SJCRH30 (cell line): ENCODE measurements at regions not wholly inside any gene's neighbourhood (a gene's known extent, or its start where the extent isn't known, plus 50 kb on each side); places are given as distances from the start of the nearest gene placed in this dataset.

Source experiments
- DNase-seq, 2 experiments: peaks; one replicate each; pipeline ENCODE4 v3.0.0-alpha.2; 2015 to 2020
- H3K27ac ChIP-seq: fragments of 250-450 bp; sonication (Bioruptor Pico); 2 replicates; pipeline ENCODE4 v1.5.1; 2020; ENCODE audit warnings: mild to moderate bottlenecking, moderate library complexity
- H3K27me3 ChIP-seq: fragments of 250-450 bp; sonication (Bioruptor Pico); 2 replicates; pipeline ENCODE4 v1.5.1; 2020; ENCODE audit warnings: mild to moderate bottlenecking, moderate library complexity
- H3K36me3 ChIP-seq: fragments of 250-450 bp; sonication (Bioruptor Pico); 2 replicates; pipeline ENCODE4 v1.5.1; 2020; ENCODE audit warnings: mild to moderate bottlenecking, moderate library complexity
- H3K4me1 ChIP-seq: fragments of 250-450 bp; sonication (Bioruptor Pico); 2 replicates; pipeline ENCODE4 v1.5.1; 2020; ENCODE audit warnings: mild to moderate bottlenecking, moderate library complexity
- H3K4me3 ChIP-seq: fragments of 250-450 bp; sonication (Bioruptor Pico); 2 replicates; pipeline ENCODE4 v1.5.1; 2020; ENCODE audit warnings: mild to moderate bottlenecking, moderate library complexity
- H3K9me3 ChIP-seq: fragments of 250-450 bp; sonication (Bioruptor Pico); replicated peaks from 2 replicates; pipeline ENCODE4 v1.5.1; 2020; ENCODE audit warnings: mild to moderate bottlenecking, moderate library complexity

DNA sequence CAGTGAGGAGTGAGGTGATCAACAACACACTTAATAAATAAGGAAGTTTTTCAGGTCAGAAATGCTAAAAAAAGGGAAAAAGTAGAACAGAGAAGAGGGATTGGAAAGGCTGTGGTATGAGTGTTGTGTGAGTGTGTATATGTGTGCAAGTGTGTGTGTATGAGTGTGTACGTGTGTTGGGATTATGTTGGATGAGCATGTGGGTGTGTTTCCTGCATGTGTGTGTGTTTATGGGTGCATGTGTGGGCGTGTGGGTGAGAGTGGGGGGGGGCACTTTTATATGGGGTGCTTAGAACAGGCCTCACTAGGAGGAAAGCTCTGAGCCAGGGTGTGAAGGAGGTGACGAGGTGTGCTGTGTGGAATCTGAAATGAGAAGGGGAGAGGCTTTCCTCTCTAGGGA, 116.8 kb upstream of the SLC22A23 start:
- H3K9me3 ChIP-seq, result no peaks in the 10 kb centered on the region
- H3K36me3 ChIP-seq, result no peaks in the 10 kb centered on the region
- no peak for DNase-seq
- no peak overlapping the region for H3K27ac ChIP-seq
- no peak overlapping the region for H3K4me3 ChIP-seq
- H3K27me3 ChIP-seq, result no peaks in the 10 kb centered on the region
- H3K4me1 ChIP-seq, result no peaks in the 10 kb centered on the region

DNA sequence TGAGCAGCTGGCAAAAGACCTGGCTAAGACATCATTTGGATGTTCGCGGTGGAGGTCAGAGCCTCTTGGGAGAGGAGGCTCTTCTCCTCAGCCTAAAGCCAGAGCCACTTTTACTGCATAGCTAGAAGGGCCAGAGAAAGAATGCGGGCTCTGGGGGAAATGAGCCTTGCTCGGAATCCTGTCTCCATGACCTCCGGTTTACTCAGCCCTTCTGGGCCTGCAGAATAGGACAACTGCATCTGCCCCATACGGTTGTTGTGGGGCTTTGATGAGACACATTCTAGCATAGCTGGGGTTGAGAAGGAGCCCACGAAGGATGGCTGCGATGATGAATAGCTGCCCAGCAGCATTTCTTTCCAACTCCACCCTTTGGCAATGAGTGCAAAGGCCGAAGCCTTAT, 115.0 kb upstream of the SLC22A23 start:
- Histone ChIP-seq H3K36me3 (no peaks in the 10 kb centered on the region), H3K27me3 (no peaks in the 10 kb centered on the region)
- no peak for DNase-seq

DNA sequence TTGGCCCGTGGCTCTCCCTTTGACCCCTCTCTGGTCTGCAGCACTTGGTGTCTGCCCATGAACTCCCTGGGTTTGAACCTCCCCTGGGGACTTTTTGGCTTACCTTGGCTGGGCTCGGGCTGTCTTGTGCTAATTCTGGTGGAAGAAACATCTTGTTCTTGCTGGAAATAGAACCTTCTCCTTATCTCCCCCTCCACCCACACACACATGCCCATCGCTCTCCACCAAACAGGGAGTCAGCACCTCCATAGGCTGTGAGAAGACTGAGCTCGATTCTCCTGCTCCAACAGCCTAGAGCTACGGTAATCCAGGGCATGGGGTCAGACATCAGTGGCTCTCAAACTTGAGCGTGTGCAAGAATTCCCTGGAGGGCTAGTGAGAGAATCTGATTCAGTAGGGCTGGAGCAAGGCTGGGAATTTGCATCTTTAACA, 114.4 kb upstream of the SLC22A23 start:
- H3K36me3 ChIP-seq, result no peaks in the 10 kb centered on the region
- H3K27me3 ChIP-seq, result no peaks in the 10 kb centered on the region
- H3K9me3 ChIP-seq, result no peaks in the 10 kb centered on the region
- H3K27ac ChIP-seq, result no peak overlapping the region
- H3K4me1 ChIP-seq, result no peaks in the 10 kb centered on the region
- no peak for DNase-seq
- no peak overlapping the region for H3K4me3 ChIP-seq

More for the DNA sequence above, 115.0 kb upstream of the SLC22A23 start:
- H3K27ac ChIP-seq, result no peak overlapping the region
- H3K4me1 ChIP-seq, result no peaks in the 10 kb centered on the region
- no peak overlapping the region for H3K4me3 ChIP-seq
- H3K9me3 ChIP-seq, result no peaks in the 10 kb centered on the region

DNA sequence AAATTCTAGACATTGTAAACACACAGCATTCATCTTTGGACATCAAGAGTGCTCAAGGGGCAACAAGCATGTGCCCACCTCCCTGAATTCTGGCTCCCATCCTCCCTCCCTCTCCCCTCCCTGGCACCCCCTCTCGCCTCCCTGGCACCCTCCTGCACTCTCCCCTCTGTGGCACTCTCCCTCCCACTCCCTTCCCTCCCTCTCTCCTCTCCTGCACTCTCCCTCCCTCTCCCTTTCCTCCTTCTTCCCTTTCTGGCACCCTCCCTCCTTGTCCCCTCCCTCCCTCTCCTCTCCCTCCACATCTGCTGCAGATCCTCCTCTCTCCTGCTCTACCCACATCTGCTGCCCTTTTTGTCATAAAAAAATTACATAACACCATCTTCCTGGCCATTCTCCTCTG, 113.0 kb upstream of the SLC22A23 start:
- no peaks in the 10 kb centered on the region for H3K27me3 ChIP-seq
- H3K4me3 ChIP-seq, result no peak overlapping the region
- H3K9me3 ChIP-seq, result no peaks in the 10 kb centered on the region
- no peak overlapping the region for H3K27ac ChIP-seq
- no peaks in the 10 kb centered on the region for H3K4me1 ChIP-seq
- DNase-seq, result no peak
- no peaks in the 10 kb centered on the region for H3K36me3 ChIP-seq

DNA sequence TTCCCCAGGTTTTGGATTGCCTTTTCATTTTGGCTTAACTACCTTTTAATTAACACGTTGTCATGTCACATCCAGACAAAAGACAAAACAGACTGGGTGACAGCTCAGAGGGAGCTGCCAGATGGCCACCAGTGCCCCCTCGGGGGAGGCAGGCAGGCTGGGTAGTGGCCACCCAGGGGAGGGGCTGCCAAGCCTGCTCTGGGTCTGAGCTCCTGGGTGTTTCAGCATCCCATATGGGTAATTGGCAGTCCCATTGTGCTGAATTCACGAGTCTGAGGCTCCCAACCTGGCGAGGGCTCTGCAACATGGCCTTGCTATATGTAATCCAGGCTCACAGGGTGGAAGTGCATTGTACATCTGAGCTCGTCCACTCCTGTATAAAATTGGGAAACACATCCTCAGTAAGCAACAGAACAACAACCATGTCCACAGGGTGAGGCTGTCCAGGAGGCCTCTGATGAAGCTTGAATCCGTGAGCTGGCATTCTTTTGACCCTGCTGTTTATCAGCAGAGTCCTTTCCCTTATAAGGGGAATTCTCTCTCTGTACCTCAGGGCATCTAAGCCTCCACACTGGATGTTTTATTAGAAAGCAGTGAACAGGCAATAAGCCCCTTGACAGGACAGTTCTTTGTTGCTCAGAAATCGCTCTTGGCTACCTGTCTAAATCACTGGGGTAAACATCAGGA, 111.7 kb upstream of the SLC22A23 start:
- no peaks in the 10 kb centered on the region for H3K36me3 ChIP-seq
- no peak overlapping the region for H3K4me3 ChIP-seq
- no peak overlapping the region for H3K27ac ChIP-seq
- H3K27me3 ChIP-seq, result no peaks in the 10 kb centered on the region
- H3K9me3 ChIP-seq, result no peaks in the 10 kb centered on the region
- no peak for DNase-seq
- no peaks in the 10 kb centered on the region for H3K4me1 ChIP-seq

DNA sequence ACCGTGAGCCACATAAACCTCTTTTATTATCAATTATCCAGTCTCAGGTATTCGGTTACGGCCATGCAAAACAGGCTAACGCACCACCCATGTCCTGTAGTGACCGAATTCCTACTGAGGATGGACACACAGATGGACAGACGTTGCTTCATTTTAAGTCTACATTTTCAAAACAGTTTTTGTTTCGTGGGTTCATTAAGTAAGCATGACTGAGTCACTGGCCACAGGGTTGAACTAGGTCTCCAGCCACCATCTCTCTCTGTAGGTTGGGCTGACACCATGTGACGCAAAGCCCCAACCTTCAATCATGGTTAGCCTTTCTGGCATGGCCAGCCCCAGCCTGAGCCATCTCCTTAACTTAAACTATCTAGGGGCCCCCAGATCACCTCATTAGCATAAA, 110.0 kb upstream of the SLC22A23 start:
- DNase-seq, result no peak
- Histone ChIP-seq H3K4me1 (no peaks in the 10 kb centered on the region), H3K27ac (no peak overlapping the region), H3K27me3 (no peaks in the 10 kb centered on the region), H3K9me3 (no peaks in the 10 kb centered on the region), H3K36me3 (no peaks in the 10 kb centered on the region), H3K4me3 (no peak overlapping the region)

DNA sequence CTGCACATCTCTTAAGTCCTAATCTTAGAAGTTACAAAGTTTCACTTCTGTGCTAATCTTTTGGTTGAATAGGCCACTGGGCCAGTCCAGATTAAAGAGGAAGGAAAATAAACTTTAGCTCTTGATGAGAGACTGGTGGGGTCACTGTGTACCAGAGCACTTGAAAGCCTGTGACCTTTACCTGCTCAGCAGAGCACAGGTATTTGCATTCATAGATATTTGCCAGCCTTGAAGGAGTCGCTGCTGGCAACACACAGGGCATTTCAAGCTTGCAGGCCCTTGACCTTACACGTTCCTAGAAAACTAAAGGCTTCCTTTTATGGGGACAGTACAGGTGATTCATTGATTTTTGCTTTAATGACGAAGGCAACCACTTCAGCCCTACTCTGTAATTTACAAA, 108.4 kb upstream of the SLC22A23 start:
- Histone ChIP-seq H3K27ac (no peak overlapping the region), H3K9me3 (no peaks in the 10 kb centered on the region), H3K36me3 (no peaks in the 10 kb centered on the region), H3K4me3 (no peak overlapping the region), H3K4me1 (no peaks in the 10 kb centered on the region), H3K27me3 (no peaks in the 10 kb centered on the region)
- DNase-seq, result no peak

DNA sequence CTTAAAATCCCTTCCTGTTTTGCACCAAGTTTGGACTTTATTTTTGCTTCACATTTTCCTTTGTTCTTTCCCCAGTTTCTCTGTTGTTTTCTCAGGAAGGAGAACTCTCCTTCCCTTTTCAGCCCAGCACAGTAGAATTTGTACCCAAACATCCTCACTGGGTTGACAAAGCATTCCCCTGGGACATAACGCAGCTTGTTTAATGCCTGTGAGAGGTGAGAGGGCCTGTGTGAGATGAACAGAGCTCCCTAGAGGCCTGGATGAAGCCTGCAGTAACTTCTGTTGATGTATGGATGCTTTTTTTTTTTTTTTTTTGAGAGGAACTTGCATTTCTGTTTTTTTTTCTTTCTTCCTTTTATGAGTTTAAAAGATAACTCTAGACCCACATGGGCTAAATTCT, 104.9 kb upstream of the SLC22A23 start:
- Histone ChIP-seq H3K4me3 (no peak overlapping the region), H3K27ac (no peak overlapping the region), H3K4me1 (no peaks in the 10 kb centered on the region), H3K27me3 (no peaks in the 10 kb centered on the region), H3K36me3 (no peaks in the 10 kb centered on the region), H3K9me3 (no peaks in the 10 kb centered on the region)
- DNase-seq, result no peak

DNA sequence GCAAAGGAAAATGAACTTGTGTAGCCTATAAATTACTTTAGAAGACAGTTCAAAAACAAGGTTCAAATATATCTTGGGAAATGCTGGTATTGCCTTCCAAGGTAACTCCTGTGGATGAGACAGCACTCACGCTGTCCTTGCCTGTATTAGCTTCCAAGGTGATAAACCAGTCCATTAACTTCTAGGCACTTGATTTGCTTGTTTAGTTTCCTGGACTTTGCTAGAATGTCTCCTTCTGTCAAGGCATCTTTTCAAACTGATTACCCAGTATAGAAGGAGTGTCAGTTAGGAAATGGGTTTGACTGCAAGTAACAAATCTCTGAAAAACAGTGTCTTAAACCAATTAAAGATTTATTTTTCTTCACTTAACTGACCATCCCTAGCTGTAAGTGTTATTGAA, 103.4 kb upstream of the SLC22A23 start:
- H3K36me3 ChIP-seq, result no peaks in the 10 kb centered on the region
- H3K4me1 ChIP-seq, result no peaks in the 10 kb centered on the region
- no peak overlapping the region for H3K4me3 ChIP-seq
- H3K27ac ChIP-seq, result no peak overlapping the region
- DNase-seq, result no peak
- no peaks in the 10 kb centered on the region for H3K9me3 ChIP-seq
- H3K27me3 ChIP-seq, result no peaks in the 10 kb centered on the region

DNA sequence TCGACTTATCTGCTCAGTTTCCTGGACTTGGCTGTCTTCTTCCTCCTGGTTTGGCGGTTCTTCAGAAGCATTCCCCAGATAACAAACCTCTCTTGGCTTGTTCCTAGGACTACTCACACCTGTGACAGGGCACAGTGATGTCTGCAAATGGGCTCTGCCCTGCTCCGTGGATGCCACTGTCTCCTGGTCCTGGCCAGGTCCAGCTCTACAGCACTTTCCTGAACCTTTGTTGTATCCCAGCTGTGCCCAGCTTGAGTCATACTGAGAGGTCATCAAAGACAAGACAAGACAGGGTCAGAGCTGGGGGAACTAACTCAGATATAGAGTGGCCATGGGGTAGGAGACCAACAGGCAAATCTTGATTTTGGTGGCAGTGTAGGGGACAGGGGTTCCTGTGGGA, 102.7 kb upstream of the SLC22A23 start:
- H3K36me3 ChIP-seq, result no peaks in the 10 kb centered on the region
- H3K27ac ChIP-seq, result no peak overlapping the region
- no peaks in the 10 kb centered on the region for H3K27me3 ChIP-seq
- DNase-seq, result no peak
- H3K9me3 ChIP-seq, result no peaks in the 10 kb centered on the region
- H3K4me1 ChIP-seq, result no peaks in the 10 kb centered on the region
- H3K4me3 ChIP-seq, result no peak overlapping the region

DNA sequence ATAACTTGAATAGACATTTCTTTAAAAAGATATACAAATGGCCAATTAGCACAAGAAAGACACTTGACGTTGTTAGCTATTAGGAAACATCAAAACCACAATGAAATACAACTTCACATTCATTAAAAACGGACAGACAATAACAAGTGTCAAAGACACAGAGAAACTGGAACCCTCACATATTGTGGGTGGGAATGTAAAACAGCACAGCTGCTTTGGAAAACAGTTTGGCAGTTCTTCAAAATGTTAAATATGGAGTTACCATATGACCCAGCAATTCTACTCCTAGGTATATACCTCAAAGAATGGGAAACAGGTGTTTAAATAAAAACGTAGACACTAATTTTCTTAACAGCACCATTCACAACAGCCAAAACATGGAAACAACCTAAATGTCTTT, 100.5 kb upstream of the SLC22A23 start:
- Histone ChIP-seq H3K36me3 (no peaks in the 10 kb centered on the region), H3K27me3 (no peaks in the 10 kb centered on the region), H3K27ac (no peak overlapping the region), H3K4me3 (no peak overlapping the region), H3K4me1 (no peaks in the 10 kb centered on the region), H3K9me3 (no peaks in the 10 kb centered on the region)
- no peak for DNase-seq

DNA sequence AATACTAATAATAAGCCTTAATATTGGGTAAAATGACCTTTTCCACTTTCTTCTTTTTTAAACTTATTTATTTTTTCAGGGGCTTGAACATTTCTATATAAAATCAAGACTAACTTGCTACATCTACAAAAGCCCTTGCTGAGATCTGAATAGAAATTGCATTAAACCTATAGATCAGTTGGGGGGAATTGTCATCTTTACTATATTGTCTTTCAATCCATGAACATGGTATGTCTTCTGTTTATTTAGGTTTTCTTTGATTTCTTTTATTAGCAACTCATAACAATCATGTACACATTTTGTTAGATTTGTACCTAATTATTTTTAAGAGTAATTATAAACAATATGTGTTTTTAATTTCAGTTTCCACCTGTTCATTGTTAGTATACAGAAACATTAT, 96.4 kb upstream of the SLC22A23 start:
- H3K27me3 ChIP-seq, result no peaks in the 10 kb centered on the region
- no peak overlapping the region for H3K27ac ChIP-seq
- no peak for DNase-seq
- no peaks in the 10 kb centered on the region for H3K9me3 ChIP-seq
- H3K4me1 ChIP-seq, result no peaks in the 10 kb centered on the region
- no peak overlapping the region for H3K4me3 ChIP-seq
- H3K36me3 ChIP-seq, result no peaks in the 10 kb centered on the region

DNA sequence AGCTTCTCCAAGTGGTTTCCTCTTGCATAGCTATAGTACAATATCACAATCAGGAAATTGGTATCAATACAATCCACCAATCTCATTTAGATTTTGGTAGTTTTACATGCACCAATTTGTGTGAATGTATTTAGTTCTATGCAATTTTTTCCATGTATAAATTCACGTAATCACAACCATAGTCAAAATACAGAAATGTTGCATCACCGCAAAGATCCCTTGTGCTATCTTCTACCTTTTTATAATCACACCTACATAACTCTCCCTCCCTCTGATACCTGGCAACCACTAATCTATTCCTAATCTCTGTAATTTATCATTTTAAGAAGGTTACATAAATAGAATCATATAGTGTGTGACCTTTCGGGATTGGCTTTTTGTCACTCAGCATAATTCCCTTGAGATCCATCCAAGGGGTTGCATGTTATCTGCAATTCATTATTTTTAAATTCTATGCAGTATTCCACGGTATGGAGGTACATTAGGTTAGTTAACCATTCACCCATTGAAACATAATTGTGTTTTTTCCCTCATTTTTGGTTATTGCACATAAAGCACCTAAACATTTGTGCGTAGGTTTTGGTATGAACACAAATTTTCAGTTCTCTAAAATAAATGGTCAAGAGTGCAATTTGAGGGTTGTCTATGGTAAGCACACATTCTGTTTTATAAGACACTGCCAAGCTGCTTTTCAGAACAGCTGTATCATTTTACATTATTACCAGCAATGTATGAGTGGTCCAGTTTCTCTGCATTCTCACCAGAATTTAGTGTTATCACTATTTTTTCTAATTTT, 95.1 kb upstream of the SLC22A23 start:
- no peak overlapping the region for H3K27ac ChIP-seq
- H3K4me1 ChIP-seq, result no peaks in the 10 kb centered on the region
- no peak for DNase-seq
- no peaks in the 10 kb centered on the region for H3K9me3 ChIP-seq
- no peak overlapping the region for H3K4me3 ChIP-seq
- no peaks in the 10 kb centered on the region for H3K27me3 ChIP-seq
- no peaks in the 10 kb centered on the region for H3K36me3 ChIP-seq

DNA sequence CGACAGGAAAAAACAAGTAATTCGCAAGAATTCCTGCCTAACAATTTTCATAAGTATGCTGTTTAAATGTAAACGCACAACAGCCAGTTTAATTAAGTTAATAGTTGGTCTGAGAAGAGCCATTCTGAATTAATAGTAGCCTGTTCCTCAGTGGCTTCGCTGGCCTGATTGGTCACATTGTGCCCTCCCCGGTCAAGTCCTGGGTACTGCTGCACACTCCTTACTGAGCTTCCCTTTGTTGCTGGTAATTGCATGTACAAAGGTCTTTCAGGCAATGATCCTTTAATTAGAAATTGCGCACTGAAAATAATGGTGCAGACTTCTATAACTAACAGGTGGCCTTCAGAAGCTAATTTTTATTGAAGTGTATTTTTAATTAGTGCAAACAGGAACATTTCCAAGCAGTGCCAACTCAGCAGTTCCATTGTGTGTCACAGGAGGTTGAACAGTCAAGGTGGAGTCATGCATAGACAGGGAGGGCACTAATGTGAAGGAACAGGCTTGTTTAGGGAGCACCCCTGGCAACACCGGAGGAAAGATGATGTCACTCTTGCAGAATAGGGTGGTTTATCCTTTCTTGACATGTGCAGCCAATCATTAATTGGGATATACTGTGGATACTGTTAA, 92.6 kb upstream of the SLC22A23 start:
- no peak overlapping the region for H3K4me3 ChIP-seq
- no peak for DNase-seq
- H3K9me3 ChIP-seq, result no peaks in the 10 kb centered on the region
- H3K36me3 ChIP-seq, result no peaks in the 10 kb centered on the region
- no peaks in the 10 kb centered on the region for H3K4me1 ChIP-seq
- no peak overlapping the region for H3K27ac ChIP-seq
- no peaks in the 10 kb centered on the region for H3K27me3 ChIP-seq

DNA sequence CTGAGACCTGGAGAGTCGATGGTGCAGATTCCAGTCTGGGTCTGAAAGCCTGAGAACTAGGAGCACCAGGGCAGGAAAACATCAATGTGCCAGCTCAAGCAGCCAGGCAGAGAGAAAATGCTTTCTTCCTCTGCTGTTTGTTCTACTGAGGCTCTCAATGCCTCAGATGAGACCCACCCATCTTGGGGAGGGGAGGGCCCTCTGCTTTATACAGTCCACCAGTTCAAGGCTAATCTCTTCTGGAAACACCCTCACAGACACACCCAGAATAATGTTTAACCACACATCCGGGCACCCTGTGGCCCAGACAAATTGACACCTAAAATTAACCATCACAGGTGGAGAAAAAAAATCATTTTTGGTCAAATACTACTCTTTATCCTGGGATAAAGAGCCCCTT, 89.3 kb upstream of the SLC22A23 start:
- Histone ChIP-seq H3K4me3 (no peak overlapping the region), H3K36me3 (no peaks in the 10 kb centered on the region), H3K4me1 (no peaks in the 10 kb centered on the region), H3K9me3 (no peaks in the 10 kb centered on the region), H3K27ac (no peak overlapping the region), H3K27me3 (no peaks in the 10 kb centered on the region)
- DNase-seq, result no peak
